Occipital lobe (tissue), 1 donor: ENCODE measurements at regions not wholly inside any gene's neighbourhood (a gene's known extent, or its start where the extent isn't known, plus 50 kb on each side); places are given as distances from the start of the nearest gene placed in this dataset.

Experiments used
- DNase-seq: peaks from one replicate; lab custom pipeline; 2025; lab: John Stamatoyannopoulos, UW

DNA sequence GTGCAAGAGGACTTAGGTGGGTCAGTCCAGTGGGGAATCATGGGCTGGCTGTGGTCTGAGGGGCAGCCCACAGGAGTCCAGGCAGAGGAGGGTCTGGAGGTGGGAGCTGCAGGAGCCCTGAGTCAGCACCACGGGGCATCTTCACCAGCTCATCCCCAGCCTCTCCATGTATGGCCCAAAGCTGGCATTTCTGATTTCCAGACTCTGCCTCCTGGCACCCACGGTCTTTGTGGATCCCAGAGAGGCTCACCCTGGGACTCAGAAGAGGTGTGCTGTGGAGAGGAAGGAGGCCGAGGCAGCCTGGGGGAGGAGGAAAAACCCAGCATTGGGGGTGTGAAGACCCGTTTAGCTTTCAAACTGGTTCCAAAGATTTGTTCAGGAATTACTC lies 64.5 kb upstream of the KLF13 start:
- no peak for DNase-seq

DNA sequence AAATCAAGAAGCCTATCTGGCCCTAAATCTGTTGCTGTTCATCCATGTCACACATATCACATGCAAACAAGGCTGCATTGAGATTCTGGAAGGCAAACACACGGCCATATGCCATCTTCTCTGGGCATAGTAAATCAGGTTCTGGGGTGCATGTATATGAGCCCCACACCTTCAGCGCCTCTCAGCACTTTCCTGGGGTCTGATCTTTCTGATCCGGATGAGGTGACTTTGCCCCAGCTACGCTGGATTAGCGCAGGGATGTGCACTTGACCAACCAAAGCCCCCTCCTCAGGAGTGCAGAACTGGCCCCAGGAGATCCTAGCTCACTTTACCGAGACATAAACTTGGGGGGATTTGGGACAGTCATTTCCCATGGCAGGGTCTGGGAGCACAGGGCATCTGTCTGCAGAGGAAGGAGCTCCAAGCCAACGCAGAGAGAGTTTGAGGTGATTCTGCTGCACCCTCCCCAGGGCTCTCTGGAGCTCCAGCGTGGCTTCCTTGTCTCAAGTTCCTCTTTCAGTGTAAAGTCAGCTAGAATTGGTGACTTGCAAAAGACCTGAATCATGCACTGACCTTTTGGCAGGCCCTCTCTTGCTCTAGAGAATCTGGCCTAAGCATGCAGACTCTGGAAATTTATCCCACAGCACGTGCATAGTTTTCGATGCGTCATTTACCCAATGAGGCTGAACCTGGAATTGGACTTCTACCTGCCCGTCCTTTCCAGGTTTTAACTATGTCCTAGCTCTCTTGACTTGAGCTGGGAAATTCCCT lies 63.5 kb upstream of the KLF13 start:
- DNase-seq, result no peak

DNA sequence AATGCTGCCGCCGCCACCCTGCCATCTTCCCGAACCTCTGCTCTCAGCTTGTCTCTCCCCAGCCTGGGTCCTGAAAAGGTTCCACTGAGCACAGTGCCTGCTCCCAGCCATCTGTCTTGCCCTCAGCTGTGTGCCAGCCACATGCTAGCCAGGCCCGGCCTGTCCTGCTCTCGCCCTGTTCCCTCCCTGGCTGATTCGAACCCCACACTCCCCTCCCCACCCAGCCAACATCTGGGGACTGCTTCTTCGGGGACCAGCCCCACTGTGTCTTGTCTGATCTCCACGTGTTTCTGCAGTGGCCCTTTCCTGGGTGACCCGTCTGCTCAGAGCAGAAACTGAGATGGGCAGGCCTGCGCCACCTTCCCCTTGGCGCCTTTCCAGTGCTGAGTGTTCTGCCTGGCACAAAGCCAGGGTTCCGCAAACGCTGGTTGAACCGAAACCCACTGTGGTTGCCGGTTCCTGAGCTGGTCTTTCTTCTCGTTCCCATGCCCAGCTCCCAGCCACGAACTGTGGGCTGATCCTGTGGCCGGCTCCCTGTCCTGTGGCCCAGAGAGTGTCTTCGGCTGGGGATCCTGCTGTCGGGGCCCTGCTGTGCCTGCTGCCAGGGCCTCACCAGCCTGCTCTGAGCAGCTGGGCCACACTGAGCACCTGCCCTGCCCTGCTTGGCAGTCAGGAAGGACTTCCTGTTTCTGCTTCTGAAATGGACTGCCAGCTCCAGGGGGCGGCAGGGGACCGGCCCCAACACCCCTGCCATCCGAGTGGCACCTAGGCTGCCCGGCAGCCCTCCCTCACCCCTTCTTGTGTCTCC lies 62.7 kb upstream of the KLF13 start:
- peak; percentile 34 for DNase-seq

DNA sequence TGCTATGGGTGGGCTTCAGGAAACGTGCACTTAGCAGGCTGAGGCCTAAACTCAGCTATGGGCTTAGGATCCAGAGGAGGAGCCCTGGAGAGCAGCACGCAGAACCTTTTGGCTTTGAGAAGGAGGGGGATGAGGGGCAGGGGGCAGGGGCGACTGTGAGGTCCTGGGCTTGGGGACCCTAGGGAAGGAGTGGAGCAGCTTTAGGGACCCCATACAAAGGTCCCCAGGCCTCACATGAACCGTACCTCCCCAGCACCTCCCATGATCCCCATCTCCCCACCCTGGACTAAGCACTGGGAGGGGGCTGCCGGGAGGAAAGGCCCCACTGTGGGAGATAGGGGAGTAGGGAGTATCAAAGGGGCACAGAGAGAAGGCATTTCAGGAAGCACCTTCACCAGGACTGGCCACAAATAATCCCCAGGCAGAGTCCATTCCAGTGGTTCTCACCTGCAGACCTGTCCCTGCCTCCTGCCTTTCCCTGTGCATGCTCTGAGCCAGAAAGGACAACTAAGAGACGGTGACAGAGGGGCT lies 62.0 kb upstream of the KLF13 start:
- DNase-seq, result no peak

DNA sequence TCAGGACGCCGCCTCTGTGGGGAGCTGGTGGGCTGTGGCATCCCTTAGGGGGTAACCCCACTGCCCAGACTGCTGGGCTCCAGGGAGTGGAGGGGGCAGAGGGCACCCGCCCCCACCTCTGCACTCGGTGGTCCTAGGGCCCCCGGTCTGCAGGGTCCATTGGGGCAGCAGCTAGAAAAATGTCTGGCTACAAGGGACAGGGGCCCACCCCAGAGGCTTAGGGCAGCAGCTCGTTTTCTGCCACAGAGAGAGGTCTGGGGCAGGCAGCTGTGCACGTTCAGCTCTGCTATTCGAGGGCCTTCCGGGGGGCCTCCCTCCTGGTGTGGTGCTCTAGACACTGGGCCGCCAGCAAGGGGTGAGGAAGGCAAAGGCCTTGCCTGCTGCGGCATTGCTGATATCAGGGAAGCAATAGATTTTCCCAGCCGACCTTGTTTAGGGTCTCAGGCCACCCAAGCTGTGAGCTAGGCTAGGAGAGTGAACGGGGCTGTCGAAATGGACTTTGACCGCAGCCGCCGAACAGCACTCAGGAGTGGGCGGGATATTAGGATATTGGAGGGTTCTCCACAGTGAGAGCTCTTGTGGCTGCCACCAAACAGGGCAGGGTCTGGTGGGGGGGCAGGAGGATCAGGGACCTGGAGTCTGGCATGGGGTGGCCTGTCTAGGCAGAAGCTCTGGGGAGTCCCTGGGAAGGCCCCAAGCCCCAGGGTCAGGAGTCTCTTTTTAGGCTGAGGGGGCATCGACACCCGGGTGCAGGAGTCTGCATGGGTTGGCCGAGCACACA lies 61.4 kb upstream of the KLF13 start:
- DNase-seq, result no peak

DNA sequence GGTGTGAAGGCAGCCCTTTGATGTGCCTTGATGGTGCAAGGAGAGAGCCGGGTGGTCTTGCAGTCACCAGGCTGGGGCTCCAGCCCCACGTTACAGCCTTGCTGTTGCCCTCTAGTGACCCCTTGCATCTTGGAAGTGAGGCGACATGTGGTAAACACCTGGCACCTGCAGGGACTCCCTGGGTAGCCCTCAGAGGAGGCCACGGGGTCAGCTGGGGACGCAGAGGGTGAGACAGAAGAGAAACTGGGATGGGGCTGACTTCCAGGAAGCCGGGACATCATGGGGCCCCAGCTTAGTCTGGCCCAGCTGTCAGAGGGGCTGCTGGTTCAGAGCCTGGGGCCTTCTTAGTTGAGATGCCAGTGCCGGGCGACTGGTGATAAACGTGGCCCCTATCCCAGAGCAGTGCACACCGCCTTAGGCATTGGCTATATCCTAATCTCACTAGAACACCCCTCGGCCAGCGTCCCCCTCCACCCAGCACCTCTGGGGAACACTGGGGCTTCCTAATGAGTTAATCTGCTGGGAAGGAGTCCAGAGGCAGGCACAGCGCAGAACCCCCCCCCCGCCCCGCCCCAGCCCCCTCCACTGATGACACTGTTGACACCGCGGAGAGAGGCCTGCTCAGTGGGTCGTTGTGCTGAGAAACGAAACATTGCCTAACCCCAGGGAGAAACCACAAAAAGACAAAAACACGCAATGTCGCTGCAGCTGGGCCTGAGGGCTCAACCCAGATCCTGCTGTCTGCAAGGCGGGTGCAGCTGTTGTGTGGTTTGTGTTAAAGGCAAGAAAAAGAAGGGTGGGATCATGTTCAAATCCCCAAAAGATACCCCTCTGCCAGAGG lies 60.5 kb upstream of the KLF13 start:
- no peak for DNase-seq

DNA sequence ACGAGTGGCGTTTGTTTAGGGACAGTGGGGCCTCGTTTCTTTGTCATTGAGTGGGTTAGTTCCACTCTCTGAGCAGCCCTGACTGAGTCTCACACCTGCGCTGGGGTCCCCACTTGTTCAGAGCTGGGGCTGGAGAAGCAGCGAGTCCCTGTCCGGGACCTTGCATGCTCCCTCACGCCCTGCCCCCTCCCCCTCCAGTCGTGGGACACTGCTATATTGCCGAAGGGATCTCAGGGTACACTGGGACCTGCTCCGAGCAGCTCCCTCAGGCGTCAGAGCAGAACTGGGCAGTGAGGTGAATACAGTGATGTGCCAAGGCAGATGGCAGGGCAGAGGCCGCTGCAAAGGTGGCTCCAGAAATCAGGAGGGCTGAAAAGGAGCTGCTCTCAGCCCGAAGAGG lies 59.9 kb upstream of the KLF13 start:
- DNase-seq, result no peak

DNA sequence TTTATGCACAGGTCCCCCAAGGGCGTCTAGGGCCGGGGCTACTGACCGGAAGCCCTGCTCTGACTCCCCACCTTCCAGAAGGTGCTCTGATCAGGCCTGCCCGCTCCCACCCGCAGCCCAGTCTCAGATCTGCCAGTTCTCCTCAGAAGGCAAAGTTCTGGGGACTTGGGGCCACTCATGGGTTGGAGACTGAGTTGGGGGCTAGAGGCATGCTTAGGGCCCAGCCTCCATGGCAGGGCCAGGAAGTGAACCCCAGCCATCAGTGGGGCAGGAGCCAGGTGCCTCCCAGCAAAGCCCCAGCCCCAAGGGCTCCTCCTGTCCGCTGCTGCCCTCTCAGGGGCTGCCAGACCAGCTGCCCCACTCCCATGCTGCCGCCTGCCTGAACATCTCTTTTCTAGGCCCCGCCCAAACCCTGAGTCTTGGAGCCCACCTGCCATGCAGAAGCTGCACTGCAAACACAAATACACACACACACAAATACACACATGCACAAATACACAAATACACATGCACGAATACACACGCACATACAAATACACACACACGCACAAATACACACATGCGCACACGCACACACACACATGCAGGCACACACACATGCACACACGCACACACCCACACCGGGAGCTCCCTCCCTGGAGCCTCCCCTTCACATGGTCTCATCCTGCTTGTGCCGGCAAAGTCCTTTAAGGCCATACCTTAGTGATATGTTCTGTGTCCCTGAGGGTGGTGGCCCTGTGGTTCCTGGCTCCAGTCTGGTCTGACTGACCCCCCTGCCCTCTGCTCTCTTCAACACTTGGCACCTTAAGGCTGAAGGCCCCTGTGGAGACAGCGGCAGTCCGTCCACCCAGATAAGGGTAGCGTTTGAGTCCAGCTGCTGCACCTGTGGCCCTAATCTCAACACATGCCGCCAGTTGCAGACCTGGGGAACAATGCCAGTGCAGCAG lies 59.2 kb upstream of the KLF13 start:
- DNase-seq, result no peak

DNA sequence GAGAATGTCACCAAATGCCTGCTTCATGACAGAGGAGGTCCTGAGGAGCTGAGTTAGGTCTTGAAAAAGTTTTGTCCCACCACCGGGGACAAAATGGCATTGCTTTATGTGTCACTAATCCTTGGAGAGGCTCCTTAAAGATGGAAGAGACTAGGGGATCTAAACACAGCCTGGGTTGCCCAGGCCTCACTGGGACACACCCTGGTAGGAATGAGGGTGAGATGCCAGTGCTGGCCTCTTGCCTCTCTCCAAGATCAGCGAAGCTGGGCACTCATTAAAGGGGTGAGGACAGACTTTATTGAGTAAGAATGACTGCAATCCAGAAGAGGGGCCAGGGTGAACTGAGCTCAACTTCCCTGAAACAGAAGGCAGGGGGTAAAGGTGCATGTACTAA lies 58.5 kb upstream of the KLF13 start:
- no peak for DNase-seq

DNA sequence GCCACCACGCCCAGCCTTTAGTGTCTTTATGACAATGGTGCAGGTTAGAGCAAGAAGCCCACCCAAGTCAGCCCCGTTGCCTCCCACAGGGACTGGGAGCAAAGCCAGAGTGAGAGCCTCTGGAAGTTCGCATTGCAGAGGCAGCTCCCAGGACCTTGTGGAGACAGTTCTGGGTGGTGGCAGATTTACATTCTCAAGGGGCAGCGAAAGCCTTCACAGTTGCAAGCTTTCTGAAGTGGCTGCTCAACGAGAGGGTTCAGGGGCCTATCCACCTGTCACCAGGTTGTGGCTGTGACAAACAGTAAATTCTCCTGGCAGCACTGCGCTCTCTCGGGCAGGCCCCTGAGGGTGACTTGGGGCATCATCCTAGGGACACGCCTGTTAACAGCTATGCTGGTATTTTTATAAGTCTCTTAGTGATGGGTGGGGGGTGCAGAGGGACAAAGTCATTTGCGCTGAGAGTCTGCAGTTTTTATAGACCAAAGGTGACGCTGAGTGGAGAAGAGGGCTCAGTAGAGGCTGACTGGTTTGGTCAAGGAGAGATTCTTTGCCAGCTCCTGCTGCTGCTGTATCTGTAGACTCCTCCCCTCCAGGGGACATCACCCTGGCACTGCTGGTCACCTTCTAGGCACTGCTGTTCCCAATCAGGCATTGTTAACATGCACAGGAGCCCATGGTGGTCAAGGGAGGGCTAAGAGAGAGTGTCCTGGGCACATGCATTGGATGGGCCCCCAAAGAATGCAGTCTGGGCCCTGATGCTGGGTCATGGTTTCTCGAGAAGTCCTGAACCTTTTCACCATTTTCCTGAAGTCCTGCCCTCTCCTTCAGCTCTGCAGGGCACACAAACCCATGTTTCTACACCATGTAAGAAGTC lies 57.5 kb upstream of the KLF13 start:
- no peak for DNase-seq

DNA sequence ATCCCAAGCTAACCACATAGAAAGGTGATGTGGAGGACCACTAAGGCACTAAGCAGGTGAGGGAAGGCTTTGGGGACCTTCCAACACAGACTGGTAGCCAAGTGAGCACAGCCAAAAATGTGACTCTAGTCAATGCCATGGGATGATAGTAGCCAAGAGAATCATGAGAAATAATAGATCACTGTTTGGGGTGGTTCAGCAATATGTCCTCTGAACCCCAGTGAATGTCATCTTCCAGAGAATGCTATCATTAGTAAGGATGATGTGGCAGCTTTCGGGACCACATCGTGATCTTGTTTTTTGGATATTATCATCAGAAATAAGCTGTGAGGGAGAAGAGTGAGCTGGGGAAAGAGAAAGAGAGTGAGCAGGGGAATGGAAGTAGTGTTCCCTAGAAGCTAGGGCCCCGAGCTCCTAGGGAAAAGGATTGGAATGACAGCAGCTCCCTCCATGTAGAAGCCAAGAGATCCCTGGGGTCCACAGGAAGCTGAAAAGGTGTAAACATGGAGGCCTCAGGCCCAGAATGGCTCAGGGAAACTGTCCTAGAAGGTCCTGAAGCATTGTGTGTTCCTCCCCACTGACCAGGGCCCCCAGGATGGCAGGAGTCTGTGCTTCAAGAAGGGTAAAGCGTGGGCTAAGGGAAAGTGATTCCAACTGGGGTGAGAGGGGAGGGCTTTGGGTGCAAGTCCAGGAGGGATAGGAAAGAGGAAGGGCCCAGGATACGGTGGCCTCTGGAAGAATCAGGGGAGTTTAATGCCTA lies 56.6 kb upstream of the KLF13 start:
- DNase-seq, result no peak

GRCh38 chr15:31270767-31271166 lies 55.9 kb upstream of the KLF13 start:
- no peak for DNase-seq

DNA sequence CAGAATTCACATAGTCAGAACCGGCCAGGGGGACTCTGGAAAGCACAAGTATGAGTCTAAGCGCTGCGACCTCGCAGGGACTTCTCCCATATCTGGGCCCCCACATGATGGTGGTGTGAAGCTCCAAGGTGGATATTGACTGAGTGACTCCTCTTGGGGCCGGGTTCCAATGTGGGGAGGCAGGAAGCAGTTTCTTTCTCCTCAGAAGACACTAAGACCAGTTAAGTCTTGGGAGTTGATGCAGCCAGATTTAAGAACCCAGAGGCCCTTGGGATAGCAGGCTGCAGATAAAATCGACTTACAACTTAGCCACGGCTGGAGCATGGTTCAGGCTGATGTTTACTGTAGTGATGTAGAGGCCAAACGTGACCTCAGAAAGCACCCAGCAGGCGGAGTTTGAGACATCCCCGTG lies 55.4 kb upstream of the KLF13 start:
- no peak for DNase-seq

GRCh38 chr15:31271711-31272557 lies 54.7 kb upstream of the KLF13 start:
- DNase-seq, result no peak

DNA sequence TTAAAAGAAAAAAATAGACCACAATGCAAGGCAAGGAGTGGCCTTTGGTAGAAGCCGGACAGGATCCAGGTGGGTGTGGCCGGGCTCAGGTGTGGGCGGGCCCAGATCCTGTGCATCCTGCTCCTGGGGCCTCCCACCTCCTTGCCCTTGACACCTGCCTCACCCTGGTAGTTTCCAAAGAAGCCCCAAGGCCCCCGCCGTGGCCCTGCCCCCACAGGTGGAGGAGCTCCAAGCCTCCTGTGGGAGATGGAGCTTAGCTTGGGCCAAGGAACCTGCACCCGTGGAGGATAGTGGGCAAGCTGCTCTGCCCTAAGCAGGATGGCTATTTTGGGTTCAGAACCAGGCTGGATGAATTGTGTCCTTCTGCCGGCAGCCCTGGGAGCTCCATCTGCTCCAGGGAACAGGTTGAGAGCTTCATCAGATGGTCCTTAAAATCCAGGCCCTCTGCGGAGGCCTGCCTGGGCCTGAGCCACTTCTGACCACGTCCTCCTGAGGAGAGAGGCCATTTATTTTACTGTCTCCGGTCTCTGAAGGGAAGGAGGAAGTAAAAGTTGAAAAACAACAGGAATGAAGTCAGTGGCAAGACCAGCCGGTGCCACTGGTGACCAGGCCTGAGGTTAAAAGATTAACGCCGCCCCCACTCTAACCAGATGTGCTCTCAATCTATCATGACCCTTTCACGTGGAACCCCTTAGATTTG lies 53.9 kb upstream of the KLF13 start:
- no peak for DNase-seq

DNA sequence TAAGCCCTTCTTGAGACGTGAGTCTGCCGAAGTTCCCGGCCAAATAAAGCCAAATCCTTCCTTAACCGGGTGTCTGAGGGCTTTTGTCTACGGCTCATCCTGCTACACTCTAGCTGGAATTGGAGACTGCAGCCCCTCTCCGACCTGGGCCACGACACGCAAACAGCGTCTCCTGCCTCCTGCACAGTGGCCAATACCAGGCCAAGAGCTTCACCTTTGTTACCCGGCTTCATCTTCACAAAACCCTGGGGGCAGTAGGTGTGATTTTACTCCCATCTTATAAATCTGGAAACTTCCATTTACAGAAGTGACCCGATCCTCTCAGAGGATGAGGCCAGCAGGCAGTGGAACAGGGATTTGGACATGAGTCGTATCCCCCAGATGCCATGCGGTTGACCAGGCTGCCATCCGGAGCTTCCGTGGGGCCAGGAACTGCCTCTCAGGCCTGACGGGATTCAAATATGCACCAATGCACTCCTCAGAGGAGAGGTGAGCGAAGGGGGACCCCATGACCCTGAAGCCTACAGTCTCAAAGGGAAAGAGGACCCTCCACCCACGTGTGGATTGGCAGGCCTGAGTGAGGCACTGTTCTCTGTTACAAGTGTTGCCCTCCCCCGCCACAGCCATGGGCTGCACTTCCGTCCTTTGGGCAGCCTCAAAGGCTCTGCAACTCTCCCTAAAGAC lies 53.2 kb upstream of the KLF13 start:
- DNase-seq, result no peak
